DMS153 treated with DMSO at 0.1 percent for 48 hours (cell line): ENCODE measurements at regions not wholly inside any gene's neighbourhood (a gene's known extent, or its start where the extent isn't known, plus 50 kb on each side); places are given as distances from the start of the nearest gene placed in this dataset.
A peak's percentile ranks its signal among the peaks of the same experiment; 100 is the strongest.

Experiments used
- DNase-seq: peaks from one replicate; lab custom pipeline; 2025; ENCODE audit not compliant: unreplicated experiment; lab: John Stamatoyannopoulos, UW

DNA sequence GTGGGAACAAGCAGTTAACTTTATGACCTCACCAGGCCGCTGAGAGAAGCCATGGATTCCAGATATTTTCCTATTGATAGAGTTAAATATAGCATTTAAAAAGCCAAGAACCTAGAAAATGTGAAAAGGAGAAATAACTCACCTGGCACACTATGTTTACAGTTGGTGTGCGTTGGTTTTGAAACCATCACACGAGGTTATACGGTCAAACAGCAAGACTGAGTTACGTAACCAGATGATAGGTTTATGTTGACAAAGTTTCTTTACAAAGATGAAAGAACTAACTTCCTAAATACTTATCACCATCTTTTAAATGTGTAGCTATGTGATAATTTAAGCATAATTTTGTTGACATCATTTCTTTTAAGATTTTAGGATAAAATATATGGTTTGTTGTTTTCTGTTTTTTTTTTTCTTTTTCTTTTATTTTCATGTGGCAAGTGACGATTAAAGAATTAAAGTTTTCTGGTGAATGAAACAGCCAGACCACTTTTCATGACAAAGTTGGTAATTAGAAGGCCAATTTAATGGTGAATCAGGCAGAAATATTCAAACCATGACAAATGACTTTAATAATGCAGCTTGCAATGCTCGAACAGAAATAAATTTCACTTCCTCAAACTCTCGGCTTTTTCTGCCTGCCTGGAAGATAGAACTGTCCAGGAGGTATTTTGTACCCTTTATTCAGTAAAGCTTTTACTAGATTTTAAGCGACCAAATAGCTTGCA, 339.1 kb upstream of the OBI1 start:
- DNase-seq: no peak

- DNase-seq: no peak
Observed at GRCh38 chr13:78993792-78994191, 334.8 kb upstream of the OBI1 start.

DNA sequence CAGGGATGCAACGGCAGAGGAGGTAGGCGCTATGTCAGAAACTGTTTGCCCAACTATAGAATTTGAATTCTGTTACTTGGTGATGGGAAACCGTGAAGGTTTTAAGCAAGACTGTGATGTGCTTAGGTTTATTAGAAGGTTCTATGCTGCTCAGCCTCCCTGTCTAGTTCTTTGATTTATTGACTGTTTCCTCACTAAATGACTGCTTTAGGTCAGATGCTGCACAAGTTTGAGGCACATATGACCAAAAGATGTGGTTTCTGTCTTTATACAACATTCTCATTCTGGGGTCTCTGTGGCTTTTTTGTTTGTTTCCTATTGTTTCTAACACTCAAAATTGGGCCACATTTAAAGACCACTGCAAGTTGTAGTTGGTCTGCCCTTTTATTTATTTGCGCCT, 323.0 kb upstream of the OBI1 start:
- no peak for DNase-seq

GRCh38 chr13:78979349-78979748, 320.4 kb upstream of the OBI1 start:
- DNase-seq: no peak

DNA sequence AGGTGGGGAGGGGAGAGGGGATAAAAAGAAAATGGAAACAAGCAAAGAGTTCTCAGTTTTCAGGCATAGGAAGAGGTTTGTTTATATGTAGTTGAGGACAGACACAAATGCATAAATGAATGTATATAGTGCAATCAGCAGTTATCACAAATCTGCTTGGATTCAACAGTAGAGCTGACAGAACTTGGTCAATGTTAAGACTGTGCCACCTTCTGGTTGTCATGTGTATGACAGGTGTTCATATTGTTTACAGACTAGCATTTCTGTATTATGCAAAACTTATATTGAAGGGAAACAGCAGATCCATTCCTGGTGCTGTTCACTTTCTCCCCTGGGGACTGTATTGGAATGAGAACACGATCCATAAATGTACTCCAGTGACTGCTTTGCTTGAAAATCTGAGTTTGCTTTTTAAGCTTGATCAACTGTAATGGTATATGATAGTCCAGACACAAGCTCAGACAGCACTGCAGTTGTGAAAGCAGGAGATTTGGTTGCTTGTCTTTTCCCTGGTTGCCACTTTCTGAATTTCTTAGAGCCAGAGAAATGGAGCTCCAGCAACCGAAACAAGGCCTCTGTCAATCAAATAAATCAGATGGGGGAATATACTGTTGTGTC, 319.5 kb upstream of the OBI1 start:
- peak; percentile 84 for DNase-seq

- DNase-seq: no peak
Observed at GRCh38 chr13:78977311-78977710, 318.4 kb upstream of the OBI1 start.

- no peak for DNase-seq
Observed at GRCh38 chr13:78976696-78977095, 317.7 kb upstream of the OBI1 start.

- DNase-seq: no peak
Observed at GRCh38 chr13:78972561-78972960, 313.6 kb upstream of the OBI1 start.

DNA sequence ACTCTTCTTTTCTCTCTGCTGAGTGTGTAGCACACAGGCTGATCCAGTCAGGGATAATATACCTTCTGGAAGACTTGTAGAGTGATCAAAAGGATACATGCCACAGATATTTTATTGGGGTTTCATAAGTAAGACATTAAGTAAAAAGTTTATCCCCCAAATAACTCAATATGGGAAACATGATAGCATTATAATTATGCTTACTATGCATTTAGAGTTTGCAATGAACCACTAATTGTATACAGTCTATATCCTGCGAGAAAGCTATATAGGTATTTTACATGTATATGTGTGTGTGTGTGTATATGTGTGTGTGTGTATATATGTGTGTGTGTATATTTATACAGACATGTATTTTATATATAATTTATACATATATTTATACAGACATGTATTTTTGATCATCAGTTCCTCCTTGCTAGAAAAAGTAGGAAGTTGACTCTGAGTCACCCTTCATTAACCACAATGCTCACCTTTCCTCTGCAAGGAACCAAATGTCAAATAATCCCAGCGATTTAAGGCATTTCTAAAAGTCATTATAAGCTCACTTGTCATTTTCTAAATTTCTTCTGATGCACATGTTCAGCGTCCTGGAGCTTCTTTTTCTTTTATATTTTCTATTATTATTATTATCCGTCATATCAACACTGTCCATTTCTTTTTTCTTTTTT, 312.5 kb upstream of the OBI1 start:
- no peak for DNase-seq

DNA sequence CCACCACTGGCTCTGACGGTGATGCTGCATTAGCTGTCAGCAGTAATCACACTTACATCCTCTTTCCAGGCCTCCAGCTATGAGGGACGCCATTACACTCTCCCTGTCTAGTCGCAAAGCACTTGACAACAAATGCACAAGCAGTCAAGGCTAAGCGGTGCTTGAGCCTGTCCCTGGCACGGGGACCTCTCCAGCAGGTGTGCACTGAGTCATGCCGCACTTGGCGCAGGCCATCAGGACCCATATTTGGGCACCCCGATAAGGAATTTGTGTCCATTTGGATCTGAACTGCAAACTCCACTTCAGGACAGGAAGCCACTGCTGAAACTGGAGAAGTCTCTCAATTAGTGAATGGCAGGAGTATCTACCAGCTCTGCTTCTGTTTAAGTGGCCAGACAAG, 301.9 kb upstream of the OBI1 start:
- DNase-seq: no peak

DNA sequence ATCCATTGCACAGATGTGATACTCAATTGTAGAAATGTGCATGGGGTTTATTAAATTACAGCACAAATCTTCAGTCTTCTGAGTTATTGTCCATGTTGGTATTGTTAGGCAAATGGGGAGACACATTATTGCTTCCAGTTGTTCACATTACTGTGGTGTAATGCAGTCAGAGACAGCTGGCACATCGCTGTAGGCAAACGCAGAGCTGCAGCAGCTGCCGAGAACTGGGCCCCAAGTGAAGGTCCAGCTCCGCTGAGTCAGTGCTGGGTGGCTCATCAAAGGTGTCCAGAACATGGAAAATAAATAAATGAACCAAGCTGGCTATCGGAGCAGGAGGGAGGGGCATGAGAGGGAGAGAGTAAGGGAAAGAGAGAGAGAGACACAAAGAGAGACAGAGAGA, 299.1 kb upstream of the OBI1 start:
- no peak for DNase-seq

- DNase-seq: no peak
Observed at GRCh38 chr13:78940455-78941130, 281.6 kb upstream of the OBI1 start.

- no peak for DNase-seq
Observed at GRCh38 chr13:78934336-78934735, 275.4 kb upstream of the OBI1 start.

- no peak for DNase-seq
Observed at GRCh38 chr13:78915015-78915414, 256.1 kb upstream of the OBI1 start.

GRCh38 chr13:78913656-78914055, 254.7 kb upstream of the OBI1 start:
- DNase-seq: no peak

GRCh38 chr13:78910147-78910546, 251.2 kb upstream of the OBI1 start:
- no peak for DNase-seq

GRCh38 chr13:78909276-78909675, 250.3 kb upstream of the OBI1 start:
- DNase-seq: no peak

GRCh38 chr13:78907006-78907405, 248.1 kb upstream of the OBI1 start:
- DNase-seq: no peak

DNA sequence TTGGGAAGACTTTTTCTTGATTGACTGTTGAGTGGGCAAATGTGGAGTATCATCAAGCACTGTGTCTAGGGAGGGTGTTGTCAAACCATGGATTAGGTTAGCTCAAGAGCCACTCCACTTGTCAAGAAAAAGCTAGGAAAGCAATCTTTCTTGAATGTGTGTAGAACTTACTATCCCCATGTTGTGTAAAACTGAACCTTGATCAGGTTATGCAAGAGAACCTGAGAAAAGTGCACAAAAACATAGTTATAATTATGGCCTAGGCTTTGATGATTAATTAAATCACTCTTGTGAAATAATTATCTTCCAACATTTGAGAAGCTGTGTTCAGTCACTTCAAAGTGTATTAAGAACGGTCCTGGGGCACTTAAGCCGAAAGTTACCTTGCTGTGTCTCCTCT, 238.2 kb upstream of the OBI1 start:
- no peak for DNase-seq

GRCh38 chr13:78884571-78884970, 225.6 kb upstream of the OBI1 start:
- no peak for DNase-seq

DNA sequence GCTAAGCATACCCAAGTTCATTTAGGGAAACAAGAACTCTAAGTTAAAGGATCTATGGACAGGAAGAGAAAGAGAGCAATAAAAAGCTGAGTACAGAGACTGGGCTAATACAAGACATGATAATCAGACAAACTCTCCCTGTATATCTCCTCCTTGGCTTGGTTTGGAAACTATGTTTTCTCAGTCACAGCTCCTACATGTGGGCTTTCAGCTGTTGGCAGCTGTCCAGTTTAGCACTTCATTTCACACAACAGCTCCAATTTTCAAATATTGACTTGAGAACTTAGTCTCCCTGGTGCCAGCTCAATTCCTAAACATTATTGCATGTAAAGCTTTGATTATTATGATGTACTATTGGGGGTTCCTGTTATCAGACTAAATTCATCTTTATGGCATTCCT, 222.8 kb upstream of the OBI1 start:
- peak; percentile 95 for DNase-seq

DNA sequence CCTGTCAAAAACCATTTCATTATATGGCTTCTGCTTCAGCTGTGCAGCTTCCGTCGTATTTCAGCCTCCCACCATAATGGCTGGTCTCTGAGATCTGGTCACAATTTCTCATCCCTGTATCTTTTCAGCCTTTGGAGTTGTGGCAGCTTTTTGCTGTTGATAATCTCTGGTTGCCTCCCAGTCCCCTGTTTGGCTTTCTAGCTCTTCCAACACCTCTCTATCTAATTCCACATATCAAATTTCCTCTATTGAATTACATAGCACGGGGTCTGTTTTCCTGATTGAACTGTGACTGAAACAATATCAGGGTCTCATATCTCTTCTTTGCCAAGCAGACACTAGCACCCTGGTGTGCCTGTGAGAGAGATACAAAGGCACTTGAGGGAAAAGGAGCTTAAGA, 222.1 kb upstream of the OBI1 start:
- peak; percentile 68 for DNase-seq
